Glomerular endothelial cell (primary cell): ENCODE measurements at regions not wholly inside any gene's neighbourhood (a gene's known extent, or its start where the extent isn't known, plus 50 kb on each side); places are given as distances from the start of the nearest gene placed in this dataset.
"Not testable (repeated sequence)": the region's sequence is repeated elsewhere in the genome, so short reads cannot be mapped to it uniquely, and the experiment has no call there.

Source experiments
- DNase-seq: peaks from one replicate; pipeline ENCODE4 v3.0.0-alpha.2; 2011; ENCODE audit warnings: low read depth, low spot score; ENCODE audit errors: extremely low read depth

DNA sequence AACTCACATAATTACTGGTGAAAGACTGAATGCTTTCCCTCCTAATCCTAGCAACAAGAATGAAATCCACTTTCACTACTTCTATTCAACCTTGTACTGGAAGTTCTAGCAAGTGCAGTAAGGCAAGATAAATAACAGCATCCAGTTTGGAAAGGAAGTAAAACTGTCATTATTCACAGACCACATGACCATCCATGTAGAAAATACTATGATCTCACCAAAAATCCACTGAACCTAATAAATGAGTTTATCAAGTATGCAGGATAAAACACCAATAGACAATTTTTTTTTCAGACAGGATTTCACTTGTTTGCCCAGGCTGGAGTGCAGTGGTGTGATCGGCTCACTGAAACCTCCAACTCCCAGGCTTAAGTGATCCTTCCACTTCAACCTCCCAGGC is 117.7 kb downstream of the TMEM167A start:
- no peak for DNase-seq

DNA sequence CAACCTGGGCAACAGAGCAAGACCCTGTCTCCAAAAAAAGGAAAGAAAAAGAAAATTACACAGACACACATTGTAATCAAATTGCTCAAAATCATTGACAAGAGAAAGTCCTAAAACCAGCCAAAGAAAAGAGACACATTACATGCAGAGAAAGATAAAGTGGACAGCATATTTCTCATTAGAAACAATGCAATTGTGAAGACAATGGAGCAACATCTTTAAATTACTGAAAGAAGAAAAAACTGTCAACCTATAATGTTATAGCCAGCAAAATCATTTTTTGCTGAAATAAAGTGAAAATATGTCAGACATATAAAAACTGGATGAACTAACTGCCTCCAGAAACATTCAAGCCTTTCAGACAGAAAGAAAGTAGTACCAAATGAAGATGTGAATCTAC is 120.6 kb downstream of the TMEM167A start:
- DNase-seq = no peak

DNA sequence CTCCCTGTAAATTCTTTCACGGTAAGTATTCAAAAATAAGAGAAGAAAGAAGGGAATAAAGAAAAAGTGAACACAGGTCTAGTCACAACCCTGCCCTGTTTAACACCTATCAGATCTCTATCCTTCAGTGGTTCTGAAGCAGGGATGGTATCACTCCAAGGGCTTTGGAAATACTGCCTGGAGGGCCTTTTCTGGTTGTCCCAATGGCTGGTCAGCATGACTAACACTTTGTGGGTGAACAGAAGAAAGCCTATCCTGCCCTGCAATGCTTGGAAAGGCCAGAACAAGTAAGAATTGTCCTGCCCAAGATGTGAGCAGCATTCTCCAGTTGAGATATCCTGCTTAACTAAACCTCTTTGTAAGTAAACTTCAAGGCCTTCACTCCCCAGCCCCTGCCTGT is 124.9 kb downstream of the TMEM167A start:
- DNase-seq = no peak

DNA sequence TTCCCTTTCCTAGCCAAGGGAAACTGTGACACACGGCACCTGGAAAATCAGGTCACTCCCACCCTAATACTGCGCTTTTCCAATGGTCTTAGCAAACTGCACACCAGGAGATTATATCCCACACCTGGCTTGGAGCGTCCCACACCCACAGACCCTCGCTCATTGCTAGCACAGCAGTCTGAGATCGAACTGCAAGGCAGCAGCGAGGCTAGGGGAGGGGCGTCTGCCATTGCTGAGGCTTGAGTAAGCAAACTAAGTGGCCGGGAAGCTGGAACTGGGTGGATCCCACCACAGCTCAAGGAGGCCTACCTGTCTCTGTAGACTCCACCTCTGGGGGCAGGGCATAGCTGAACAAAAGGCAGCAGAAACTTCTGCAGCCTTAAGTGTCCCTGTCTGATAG is 132.9 kb downstream of the TMEM167A start:
- DNase-seq = not testable (repeated sequence)

DNA sequence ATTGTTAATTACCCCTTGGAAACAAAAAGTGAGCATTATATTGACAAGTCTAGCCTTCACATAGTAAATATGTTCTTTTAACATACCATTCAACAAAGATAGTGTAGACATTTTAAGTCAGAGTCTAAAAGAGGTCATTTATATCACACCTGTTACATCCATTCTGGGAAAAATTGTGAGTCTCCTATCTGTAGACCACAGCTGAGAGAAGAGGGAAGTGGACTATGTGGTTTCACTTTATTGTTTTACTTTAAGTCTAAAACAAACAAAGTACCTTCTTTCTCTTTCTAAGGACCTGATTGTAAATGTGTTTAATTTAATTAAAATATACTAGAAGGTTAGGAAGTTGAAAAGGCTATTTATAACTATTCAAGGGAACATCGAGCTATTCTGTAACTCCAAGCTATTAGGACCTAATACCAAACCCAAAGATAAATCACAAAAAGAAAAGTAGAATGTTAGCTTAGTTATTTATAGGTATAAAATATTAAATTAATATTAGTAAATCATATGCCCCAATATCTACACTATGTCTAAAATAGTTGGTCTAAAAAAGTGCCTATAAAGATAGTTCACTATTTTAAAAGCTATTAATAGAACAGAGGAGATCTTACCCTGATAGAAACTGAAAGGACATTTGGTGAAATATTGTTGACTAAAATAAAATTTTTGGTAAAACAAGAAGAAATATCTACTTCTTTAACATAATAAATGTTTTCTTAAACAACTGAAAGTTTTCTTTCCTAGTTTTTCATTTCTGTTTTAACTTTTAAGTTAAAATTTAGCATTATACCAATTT is 134.9 kb downstream of the TMEM167A start:
- DNase-seq = no peak

DNA sequence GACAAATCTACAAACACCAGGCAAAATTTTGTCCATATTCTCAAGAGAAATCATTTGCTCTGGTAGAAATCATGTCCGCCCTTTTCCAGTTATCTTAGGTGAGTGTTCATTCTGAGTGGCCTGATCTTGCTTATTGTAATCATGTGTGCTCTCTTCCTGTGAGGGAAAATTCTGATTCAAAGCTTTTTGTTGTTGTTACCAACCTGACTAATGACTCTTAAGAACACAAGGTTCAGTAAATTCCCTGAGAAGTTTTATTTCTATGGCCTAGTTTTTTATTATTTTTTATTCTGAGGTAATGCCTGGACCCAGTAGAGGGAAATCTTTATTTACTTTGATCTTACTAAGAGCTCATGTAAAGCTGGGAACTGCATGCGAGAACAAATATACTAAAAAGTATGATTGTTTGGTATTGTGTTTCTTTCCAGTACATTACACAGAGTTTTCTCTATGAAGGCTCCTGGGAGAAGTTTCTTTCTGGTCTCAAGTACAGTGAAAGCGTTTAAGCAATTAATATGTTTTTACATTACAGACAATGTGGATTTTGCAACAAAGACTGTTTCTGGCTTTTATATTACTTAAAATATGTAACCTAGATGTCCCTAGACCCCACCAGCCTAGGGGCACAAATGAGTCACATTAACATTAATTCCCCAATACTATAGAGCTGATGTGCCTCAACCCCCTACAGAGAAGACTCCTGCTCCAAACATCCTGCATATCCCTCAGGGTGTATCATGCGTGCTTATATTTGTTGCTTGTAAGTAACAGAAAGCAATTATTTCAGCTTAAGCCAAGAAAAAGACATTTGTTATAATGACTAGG is 138.1 kb downstream of the TMEM167A start:
- no peak for DNase-seq

DNA sequence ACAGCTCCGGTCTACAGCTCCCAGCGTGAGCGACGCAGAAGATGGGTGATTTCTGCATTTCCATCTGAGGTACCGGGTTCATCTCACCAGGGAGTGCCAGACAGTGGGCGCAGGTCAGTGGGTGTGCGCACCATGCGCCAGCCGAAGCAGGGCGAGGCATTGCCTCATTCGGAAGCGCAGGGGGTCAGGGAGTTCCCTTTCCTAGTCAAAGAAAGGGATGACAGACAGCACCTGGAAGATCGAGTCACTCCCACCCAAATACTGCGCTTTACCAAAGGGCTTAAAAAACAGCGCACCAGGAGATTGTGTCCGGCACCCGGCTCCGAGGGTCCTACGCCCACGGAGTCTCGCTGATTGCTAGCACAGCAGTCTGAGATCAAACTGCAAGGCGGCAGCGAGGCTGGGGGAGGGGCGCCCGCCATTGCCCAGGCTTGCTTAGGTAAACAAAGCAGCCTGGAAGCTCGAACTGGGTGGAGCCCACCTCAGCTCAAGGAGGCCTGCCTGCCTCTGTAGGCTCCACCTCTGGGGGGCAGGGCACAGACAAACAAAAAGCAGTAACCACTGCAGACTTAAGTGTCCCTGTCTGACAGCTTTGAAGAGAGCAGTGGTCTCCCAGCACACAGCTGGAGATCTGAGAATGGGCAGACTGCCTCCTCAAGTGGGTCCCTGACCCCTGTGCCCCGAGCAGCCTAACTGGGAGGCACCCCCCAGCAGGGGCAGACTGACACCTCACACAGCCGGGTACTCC is 144.5 kb downstream of the TMEM167A start:
- DNase-seq = not testable (repeated sequence)

DNA sequence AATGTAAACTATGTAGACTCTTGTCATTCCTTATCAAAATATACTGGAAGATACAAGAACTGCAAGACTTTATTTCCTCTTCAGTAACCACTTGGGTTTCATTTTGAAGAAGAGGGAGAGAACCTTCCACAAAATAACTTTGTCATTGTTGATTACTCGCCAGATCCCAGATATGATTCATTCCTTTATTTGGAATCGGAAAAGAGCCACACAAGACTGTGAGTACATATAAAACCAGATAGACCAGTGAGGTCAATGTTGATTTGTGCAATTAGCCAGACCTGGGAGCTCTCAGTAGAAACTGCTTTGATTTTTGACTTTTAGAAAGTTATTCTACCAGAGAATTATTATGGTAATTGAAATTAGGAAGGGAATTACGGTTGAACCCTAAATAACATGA is 146.1 kb downstream of the TMEM167A start:
- DNase-seq = no peak

DNA sequence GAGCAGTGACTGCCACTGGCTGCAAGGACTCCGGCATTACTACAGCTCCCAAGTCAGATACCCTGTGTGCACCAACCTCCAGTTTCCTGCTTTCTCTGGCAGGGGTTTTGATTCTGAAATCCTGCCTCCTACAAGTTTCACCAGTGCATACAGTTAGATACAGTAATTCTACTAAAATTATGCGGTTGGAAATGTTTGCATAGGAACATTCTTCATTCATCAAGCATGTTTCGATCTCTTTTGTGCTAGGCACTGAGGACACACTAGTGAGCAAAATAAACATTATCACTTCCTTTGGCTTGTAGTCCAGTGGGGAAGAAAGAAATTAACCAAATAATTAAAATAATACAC is 152.2 kb downstream of the TMEM167A start:
- DNase-seq = no peak

DNA sequence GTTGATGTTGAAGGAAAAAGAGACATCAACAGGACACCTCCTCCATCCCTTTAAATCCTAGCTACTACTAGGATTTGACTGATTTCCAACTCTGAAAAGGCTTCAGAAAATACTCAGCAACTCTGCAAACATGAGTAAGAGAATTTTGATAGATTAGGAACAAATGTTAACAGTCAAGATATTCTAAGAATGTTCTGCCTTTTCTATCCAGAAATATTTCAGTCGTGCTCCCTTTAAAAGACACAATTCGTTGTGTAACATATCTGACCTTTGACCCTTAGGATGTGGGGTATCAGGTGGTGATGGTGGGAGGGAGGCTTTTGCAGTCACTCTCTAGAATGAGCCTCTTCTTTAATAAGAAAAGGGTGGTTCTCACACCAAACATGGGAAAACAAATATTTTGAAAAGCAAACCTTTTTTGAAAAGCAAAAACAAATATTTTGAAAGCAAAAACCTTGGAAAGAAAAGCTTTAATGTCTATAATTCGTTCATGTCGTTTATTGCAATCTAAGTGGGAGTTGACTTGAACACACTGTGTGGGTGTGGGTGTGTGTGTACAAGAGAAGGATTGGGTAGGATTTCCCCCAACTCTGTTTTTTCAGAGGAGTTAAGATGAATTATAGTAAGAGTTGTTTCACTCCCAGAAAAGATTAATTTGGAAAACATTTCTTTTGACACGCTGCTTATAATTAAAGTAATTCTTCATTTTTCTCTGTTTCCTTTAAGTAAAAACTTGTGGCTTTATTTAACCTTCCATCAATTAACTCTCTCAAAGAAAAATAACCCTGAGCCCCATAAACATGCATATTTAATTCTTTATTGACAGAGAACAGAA is 152.8 kb downstream of the TMEM167A start:
- no peak for DNase-seq

DNA sequence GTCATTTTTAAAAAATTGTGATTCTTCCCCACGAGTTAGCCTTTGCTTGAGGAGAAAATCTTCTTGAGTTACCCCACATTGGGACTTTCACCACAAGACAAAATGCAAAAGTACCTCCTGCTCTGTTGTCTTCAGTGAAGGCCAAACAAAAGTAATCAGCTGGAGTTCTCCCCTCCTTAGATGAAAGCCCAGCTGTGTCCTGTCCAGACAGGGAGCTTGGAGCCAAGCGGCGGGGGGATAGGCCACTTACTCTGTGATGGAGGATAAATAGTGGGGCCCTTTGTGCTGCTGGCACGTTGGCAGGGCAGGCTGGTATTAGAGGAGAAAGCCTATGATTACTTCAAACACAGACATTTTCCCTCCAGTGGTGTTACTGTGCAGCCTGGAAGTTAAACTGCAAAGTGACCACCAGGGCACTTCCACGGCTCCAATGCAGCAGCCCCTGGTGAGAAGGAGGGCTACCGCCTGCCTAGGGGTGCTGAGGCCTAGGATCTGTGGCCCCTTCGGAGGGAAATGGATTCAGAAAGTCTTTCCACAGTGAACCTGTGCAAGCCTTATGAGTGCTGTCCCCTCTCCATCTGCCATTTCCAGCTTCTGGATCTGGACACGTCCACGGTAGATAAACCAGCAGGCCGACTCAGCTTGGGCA is 155.0 kb downstream of the TMEM167A start:
- DNase-seq = no peak

DNA sequence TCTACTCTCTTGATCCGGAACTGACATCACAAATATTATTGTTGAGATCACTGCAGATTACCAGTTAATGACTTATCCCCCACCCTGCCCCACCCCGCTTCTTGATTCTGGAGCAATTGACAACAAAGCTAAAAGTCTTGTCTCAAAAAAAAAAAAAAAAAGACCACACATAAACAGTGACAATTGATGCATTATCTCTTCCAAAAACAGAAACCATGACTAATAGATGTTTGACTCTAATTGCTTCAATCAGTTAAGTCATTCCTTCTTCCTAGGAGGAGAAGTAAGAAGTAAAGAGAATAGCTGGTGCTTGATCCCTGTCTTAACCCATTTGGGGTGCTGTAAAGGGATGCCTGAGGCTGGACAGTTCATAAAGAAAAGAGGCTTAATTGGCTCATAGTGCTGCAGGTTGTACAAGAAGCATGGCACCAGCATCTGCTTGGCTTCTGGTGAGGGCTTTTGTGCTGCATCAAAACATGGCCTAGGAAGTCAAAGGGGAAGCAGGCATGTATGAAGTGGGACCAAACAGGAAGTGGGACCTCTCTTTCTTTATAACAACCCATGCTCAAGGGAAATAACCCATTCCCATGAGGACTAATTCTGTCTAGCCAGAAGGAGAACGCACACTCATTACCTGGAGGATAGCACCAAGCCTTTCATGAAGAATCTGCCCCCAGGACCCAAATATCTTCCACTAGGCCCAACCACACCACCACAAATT is 158.7 kb downstream of the TMEM167A start:
- DNase-seq = no peak

DNA sequence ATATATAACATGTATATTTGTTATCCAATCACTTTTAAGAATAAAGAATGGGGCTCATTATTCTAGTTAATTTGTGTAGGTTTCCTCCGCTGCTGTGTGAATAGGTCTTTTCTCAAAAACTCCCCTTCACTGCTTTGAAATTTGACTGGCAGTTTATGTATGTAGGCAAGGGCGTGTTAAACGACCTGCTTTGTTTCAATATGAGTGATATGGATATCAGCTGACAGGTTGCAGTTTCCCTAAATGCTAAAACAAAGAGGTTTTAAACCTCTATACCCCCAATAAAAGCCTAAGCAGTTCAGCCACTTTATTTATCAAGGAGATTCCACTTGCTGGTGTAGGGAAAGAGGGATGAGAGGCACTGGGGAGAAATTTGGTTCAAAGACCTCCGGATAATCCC is 159.6 kb downstream of the TMEM167A start:
- no peak for DNase-seq

DNA sequence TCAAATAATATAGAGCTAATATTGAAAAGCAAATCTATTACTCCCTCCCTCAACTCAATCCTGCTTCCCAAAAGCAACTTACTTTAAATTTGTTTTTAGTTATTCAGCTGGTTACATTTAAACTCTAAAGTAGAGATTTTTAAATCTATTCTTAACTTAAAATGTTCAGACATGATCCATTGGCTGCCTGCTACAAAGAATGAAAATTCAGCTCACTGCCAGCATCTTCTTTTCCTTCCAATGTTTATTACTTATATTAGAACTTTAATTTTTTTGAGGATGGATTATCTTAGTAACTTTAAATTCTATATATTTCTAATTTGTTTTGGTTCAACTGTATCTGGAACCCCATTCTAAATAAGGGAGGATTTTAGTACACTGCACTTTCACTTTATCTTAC is 163.2 kb downstream of the TMEM167A start:
- no peak for DNase-seq

DNA sequence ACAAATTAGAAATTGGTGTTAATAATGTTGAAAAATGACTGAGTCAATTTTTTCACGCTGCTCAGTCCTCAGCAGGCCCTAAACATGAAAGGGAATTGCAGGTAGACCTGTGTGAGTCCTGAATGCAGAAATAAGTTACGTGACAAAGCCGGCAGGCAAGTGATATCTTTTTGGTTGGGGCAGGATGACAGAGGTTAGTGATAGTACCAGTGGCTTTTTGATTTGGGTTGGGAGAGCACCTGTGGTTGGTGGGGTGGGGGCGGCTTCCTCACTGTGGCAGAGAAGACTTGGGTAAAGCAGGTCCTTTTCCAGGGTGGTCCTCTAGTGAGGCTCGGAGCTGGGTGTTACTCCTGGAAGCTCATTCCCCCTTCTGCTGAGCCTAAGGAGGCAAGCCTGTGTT is 164.7 kb downstream of the TMEM167A start:
- no peak for DNase-seq

DNA sequence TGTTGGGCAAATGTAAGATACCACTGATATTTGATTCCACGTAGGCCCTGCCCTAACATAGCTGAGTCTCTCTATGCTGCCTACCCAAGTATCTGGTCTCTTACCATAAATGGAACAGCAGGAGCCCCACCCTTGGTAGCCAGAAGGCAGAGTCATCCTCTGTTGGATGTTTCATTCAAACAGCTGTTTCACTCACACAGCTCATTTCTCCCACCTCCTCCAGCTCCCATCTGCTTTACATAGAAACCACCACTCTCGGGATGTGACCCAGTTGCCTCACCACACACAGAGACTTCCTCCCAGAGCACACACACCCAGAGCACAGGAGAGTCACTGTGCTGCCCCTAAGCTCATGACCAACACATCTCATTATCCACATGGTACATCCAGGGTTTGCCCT is 165.3 kb downstream of the TMEM167A start:
- no peak for DNase-seq

DNA sequence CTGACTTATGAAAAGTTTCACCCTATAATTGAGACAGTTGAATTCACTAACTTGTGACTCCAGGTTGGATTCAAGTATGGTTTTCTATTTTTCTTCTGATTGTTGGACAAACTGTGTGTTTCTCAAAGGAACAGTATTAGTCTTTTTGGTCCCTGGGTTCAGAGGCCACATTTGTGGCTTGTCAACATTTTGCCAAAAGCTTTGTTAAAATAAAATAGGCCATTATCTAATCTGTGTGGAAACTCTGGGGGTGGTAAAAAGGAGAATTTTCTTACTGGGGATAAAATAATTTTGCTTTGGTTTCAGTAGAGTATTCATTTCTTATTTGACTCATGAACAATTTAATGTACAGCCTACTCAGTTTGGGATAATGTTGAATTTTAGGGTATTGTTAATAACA is 166.3 kb downstream of the TMEM167A start:
- no peak for DNase-seq

DNA sequence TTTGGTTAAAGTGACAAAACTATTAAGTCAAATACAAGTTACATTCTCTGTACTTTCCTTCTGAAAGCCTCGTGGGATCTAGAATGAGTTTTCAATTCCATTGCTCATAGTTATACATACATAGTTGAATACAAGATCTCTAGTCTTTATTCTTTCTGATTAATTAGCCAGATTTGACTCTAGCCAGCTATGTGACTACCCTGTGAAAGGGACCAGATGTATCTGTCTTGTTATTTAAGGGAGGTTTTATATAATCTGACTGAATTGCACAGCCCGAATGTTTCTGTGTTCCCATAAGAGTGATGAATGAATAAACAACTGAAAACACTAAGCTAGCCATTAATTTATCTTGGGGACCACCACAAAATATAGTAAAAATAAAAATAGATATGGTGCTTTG is 166.7 kb downstream of the TMEM167A start:
- no peak for DNase-seq

DNA sequence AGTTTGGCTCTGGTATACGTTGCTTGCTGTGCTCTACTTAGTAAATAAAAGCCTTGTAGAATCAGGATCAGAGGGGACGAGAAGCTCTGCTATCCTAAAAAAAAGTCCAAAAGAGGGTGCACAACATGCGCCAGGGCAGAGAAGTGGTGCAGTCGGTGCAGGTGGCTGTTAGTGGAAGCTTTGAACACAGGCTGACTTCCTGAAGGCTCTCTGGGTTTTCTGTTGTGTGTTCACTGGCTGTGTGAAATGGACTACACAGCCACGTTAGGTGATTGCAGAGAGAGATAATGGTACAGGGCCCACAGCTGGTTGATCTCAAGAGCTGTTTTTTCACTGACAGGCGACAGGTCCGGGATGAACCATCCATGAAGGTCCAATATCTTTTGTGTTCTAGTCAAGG is 167.4 kb downstream of the TMEM167A start:
- DNase-seq = no peak

DNA sequence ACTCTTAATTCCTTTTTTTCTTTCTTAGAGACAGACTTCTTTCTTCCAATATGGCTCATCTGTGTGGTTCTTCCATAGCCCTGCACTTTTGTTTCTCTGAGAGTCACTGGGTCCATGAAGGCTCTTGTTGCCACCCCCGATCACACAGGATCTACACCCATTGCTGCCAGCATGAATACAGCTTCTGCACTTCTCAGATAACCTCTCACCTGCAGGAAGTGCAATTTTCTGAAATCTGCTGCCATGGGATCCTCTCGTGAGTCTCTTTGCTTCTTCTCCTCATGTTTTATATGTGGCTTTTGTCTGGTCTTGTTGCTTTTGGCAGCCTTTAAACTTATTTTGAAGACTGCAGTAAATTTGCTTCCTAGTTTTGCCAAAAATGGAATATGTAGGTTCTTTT is 171.2 kb downstream of the TMEM167A start:
- no peak for DNase-seq
